ENCODE measurements at regions not wholly inside any gene's neighbourhood (a gene's known extent, or its start where the extent isn't known, plus 50 kb on each side); places are given as distances from the start of the nearest gene placed in this dataset.

- intact Hi-C loops (cut with micrococcal nuclease) (no loop called here), in situ Hi-C loops (cut with MboI) (no loop called here)
- Histone ChIP-seq H3K27ac (ENCODE audit: extremely low read depth, low read depth, low read length) (no peak overlapping the region), H3K27me3 (ENCODE audit: control insufficient read depth in 2 of 2, insufficient read depth in 2 of 2, low read length in 2 of 2) (no peaks in the 10 kb centered on the region), H3K4me1 (replicated peaks in 1 of 2; ENCODE audit: control insufficient read depth in 2 of 2, insufficient read depth in 2 of 2, low read length in 2 of 2) (no peaks in the 10 kb centered on the region; a peak in 1 of 5 replicates), H3K36me3 (ENCODE audit: control insufficient read depth, insufficient read depth, low read length) (no peaks in the 10 kb centered on the region), H3K9ac (ENCODE audit: insufficient read depth in 1 of 2, low read depth in 2 of 2, low read length in 2 of 2) (no peak overlapping the region), H3K4me2 (ENCODE audit: insufficient read depth, low read length) (no peak overlapping the region), H2AFZ (ENCODE audit: low read depth, low read length) (no peak overlapping the region), H3K79me2 (ENCODE audit: control insufficient read depth, insufficient read depth, low read length) (no peaks in the 10 kb centered on the region), H3K9me3 (replicated peaks; ENCODE audit: control insufficient read depth, insufficient read depth, low read depth, low read length) (no peaks in the 10 kb centered on the region), H3K9me1 (ENCODE audit: control insufficient read depth, insufficient read depth, low read length) (no peaks in the 10 kb centered on the region), H4K20me1 (replicated peaks; ENCODE audit: control insufficient read depth, insufficient read depth, low read length) (no peaks in the 10 kb centered on the region), H3K4me3 (no peak overlapping the region)
- TF ChIP-seq ZNF586 (CRISPR knock-in tag; conservative IDR thresholded peaks at IDR 0.05) (no peak), NFE2L1 (tag; IDR thresholded peaks at IDR 0.05; ENCODE audit: borderline replicate concordance, low read depth) (peak; percentile 31; the same call in 1 of the 2 replicates), EGR1 (conservative IDR thresholded peaks at IDR 0.05) (no peak), MAFG (tag; conservative IDR thresholded peaks at IDR 0.05) (peak; percentile 79), ATF3 (IDR thresholded peaks at IDR 0.05) (peak; percentile 41; the same call in 1 of the 2 replicates), ATF3 (CRISPR knock-in tag; conservative IDR thresholded peaks at IDR 0.05) (no peak), NFE2 (IDR thresholded peaks at IDR 0.05; ENCODE audit: low read depth) (peak; percentile 58), ZSCAN32 (CRISPR knock-in tag; IDR thresholded peaks at IDR 0.05) (no peak), CTCF (IDR thresholded peaks at IDR 0.05 in 2 of 3, conservative IDR thresholded peaks at IDR 0.05 in 1 of 3; ENCODE audit: insufficient read depth in 2 of 3, low read depth in 1 of 3, low read length in 3 of 3) (peak; percentile 28 to 40 (median 36); a peak in 5 of 6 replicates), JUND (IDR thresholded peaks at IDR 0.05; ENCODE audit: borderline replicate concordance, low read depth, low read length) (0 out of 2 replicates have a peak, but pooled peaks have one; percentile 20), JUND (tag; IDR thresholded peaks at IDR 0.05; ENCODE audit: borderline replicate concordance, low read depth, low read length) (no peak), BRD9 (IDR thresholded peaks at IDR 0.05; ENCODE audit: low read depth, partially characterized antibody) (no peak), CEBPG (CRISPR knock-in tag; IDR thresholded peaks at IDR 0.05) (no peak), CEBPG (tag; conservative IDR thresholded peaks at IDR 0.05 in 1 of 2, IDR thresholded peaks at IDR 0.05 in 1 of 2) (peak in 1 of 2 experiments; percentile 19; a peak in 1 of 4 replicates), ZNF384 (IDR thresholded peaks at IDR 0.05; ENCODE audit: low read depth, low read length) (peak; percentile 88)
- ATAC-seq = peak; percentile 98
- ChIA-PET CTCF (ENCODE audit: low intra/inter-chr PET ratio) (no interaction called here), POLR2A (no interaction called here)
- 0% methylated on average over 4 of the region's 6 CpGs for WGBS (ENCODE audit: insufficient coverage, low coverage, missing lambda C conversion rate)
- no peak for FAIRE-seq
- BruUV-seq (replicated peaks) = no TSS peak
- peak; percentile 38 to 62 (median 58) for DNase-seq (ENCODE audit: extremely low read depth in 1 of 4, low spot score in 3 of 4)
Observed at GRCh38 chr18:47422524-47422923, 171.1 kb upstream of the SKOR2 start.

Measured in K562 (cell line).